GM18505 (cell line): ENCODE measurements at regions not wholly inside any gene's neighbourhood (a gene's known extent, or its start where the extent isn't known, plus 50 kb on each side); places are given as distances from the start of the nearest gene placed in this dataset.

Experiments used
- ATAC-seq: cut with Tn5 transposase; IDR thresholded peaks from one replicate; pipeline ENCODE4 v1.9.1; 2021; ENCODE audit not compliant: unreplicated experiment
- POLR2A ChIP-seq: IDR thresholded peaks from 4 replicates; pipeline ENCODE4 v1.6.1; 2011; ENCODE audit warnings: borderline replicate concordance; ENCODE audit not compliant: insufficient read depth, insufficient read length; ENCODE audit errors: extremely low read depth

DNA sequence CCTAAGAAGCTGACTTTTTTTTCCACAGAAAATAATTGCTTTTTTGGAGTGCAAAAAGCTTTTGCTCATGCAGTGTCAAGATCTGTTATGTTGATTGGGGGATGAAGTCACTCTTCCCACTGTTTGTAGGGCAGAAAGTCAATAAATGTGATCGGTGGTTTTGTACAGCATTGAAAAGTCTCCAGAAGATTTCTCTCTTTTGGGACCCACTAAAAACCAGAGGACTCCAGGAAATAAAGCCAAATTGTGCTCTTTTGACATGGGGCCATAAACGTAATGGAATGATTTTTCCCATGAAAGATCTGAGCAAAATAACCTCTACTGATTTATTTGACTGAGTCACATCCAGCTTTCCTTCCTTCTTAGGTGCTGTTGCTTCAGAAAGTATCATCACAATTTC, 122.5 kb downstream of the SNAPC1 start:
- no peak for TF ChIP-seq POLR2A
- no peak for ATAC-seq

DNA sequence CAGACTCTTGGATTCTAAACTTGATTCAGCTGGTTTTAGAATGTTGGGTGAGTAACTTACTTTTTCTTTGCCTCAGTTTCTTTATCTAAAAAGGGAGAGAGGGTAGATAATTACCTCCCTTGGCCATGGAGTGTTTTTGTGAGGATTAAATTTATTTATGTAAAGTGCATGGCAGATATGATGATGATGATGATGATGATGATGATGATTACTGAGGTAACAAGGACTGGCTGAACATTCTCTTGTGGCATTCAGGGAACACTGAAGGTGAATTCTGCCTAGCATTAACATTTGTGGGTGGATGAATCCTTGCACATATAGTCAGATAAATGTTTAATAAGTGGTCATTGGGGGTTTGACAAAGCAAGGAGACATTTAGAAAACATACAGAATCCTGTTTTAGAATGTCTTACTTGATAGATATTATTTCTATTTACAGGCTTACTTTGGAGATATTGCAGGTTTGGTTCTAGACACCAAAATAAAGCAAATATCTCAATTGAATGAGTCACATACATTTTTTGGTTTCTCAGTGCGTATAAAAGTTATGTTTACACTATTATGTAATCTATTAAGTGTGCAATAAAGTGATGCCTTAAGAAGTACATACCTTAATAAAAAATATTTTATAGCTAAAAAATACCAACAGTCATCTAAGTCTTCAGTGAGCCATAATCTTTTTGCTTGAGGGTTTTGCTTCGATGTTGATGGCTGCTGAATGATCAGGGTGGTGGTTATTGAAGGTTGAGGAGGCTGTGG, 123.2 kb downstream of the SNAPC1 start:
- no peak for TF ChIP-seq POLR2A
- no peak for ATAC-seq

GRCh38 chr14:61887628-61888027, 125.4 kb downstream of the SNAPC1 start:
- no peak for TF ChIP-seq POLR2A
- ATAC-seq, result no peak

GRCh38 chr14:61889914-61890351, 127.7 kb downstream of the SNAPC1 start:
- no peak for TF ChIP-seq POLR2A
- peak; percentile 100 for ATAC-seq

- ATAC-seq, result no peak
- TF ChIP-seq POLR2A, result no peak
Measured at GRCh38 chr14:61891170-61891569, 128.9 kb downstream of the SNAPC1 start.

- no peak for ATAC-seq
- TF ChIP-seq POLR2A, result no peak
Measured at GRCh38 chr14:61891810-61892209, 129.6 kb downstream of the SNAPC1 start.

DNA sequence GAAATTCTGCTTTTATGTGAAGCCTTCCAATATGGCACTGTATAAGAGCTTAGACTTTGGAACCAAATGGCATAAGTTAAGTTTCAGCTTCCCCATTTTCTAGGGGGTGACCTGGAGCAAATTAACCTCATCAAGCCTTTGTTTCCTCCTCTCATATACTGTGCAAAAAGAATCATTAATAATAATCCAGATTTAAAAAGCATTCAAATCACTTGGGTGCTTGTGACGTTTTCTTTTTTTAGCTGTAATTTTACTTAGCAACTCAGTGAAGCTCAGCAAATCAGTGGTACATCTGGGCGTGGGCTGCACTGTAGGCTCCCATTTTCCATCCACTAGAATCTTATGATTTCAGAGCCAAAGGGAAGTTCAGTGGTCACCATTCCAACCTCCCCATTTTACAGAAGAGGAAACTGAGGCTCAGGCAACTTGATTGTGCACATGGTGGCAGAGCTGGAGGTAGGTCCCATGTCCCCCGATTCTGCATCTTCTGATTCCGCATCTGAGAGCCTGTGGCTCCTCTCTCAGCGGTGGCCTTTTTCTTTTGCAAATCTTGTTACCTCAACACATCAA, 131.2 kb downstream of the SNAPC1 start:
- no peak for TF ChIP-seq POLR2A
- no peak for ATAC-seq

GRCh38 chr14:61894452-61895077, 132.3 kb downstream of the SNAPC1 start:
- peak; percentile 38 for ATAC-seq
- TF ChIP-seq POLR2A, result no peak

DNA sequence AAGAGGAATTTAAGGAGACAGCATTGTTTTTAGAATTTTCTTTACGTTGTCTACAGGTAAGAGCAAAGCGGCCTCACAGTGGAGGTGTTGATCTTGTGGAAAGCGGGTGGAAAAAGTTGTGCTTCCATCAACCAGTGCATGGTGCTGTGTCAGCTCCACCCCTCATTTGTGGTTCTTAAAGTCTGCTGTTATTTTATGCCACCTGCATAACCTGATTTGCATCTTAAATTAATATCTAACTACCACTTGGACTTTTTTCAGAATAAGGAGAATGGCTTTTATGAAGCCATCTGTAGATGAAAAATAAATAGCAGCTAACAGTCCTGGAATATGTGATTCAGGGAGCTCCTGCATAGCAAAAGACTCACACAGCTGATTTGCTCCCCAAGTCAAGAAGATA, 135.1 kb downstream of the SNAPC1 start:
- TF ChIP-seq POLR2A, result no peak
- ATAC-seq, result no peak

- TF ChIP-seq POLR2A, result no peak
Measured at GRCh38 chr14:61898568-61898967, 136.3 kb downstream of the SNAPC1 start.

DNA sequence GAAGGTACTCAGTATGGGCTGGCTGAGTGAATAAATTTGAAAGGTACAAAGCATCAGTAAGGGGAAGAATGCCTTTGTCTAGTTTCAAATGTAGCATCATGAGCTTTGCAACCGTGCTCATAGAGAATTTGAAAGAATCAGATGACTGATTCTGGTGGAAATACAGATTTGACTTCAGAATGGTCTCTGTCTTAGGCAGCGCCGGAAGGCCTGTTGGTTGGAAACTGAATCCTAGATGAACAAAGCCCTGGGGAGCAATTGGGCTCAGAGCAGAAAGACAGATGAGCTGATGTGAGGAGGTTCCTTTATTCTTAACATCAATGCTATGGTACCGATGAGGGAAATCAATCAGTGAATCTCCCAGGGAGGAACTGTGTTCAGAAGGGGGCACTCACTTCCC, 137.3 kb downstream of the SNAPC1 start:
- ATAC-seq, result no peak
- TF ChIP-seq POLR2A, result no peak

More at GRCh38 chr14:61898568-61898967, 136.3 kb downstream of the SNAPC1 start:
- ATAC-seq, result no peak

GRCh38 chr14:61904946-61905345, 142.7 kb downstream of the SNAPC1 start:
- TF ChIP-seq POLR2A, result no peak
- no peak for ATAC-seq

DNA sequence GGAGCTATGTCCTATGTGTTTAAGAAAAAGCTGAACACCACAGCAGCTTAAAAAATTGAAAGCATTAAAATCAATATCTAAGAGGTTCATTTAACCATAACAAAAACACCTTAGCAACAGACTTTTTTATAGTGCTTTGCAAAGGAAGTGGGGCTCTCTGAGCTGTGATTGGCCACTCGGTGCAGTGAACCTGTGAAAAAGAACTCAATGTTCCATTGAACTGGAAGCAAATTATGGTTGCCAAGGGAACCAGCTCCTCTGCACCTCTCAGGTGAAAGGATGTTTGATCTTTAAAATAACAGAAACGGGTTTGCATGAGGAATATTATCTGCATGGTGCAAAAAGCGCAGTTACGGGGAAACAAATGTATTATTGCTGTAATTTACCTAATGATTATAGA, 149.4 kb downstream of the SNAPC1 start:
- no peak for ATAC-seq
- no peak for TF ChIP-seq POLR2A

- no peak for TF ChIP-seq POLR2A
- ATAC-seq, result no peak
Measured at GRCh38 chr14:61918998-61919397, 156.8 kb downstream of the SNAPC1 start.
